GM12878 (cell line): ENCODE measurements at regions not wholly inside any gene's neighbourhood (a gene's known extent, or its start where the extent isn't known, plus 50 kb on each side); places are given as distances from the start of the nearest gene placed in this dataset.

Experiments used
- ATAC-seq: fragments of 200-7000 bp; cut with Tn5 transposase; 3 replicates; pipeline ENCODE4 v1.9.1; 2020; ENCODE audit warnings: mild to moderate bottlenecking, moderate library complexity
- BruUV-seq: library from RNA; stranded (reverse); fragments of 400-500 nt; replicated peaks from 2 replicates; lab custom pipeline; 2021; lab: Mats Ljungman, UMichigan
- CTCF ChIA-PET: fragments of 300-600 bp; sonication (Branson Sonifier 250); formaldehyde crosslinking; extraction: SDS; loops from one replicate; lab custom pipeline; 2021; ENCODE audit warnings: inconsistent platforms; lab: Yijun Ruan, JAX
- POLR2A ChIA-PET: fragments of 350-600 bp; formaldehyde crosslinking; extraction: SDS; loops from one replicate; lab custom pipeline; 2021; ENCODE audit warnings: inconsistent platforms; lab: Charles Lee
- RAD21 ChIA-PET: fragments of 300-600 bp; sonication (Branson Sonifier 250); formaldehyde crosslinking; loops from one replicate; lab custom pipeline; 2023; ENCODE audit warnings: antibody characterized with exemption; ENCODE audit not compliant: unreplicated experiment; lab: Charles Lee
- SMC1A ChIA-PET: fragments of 300-600 bp; sonication (Branson Sonifier 250); formaldehyde crosslinking; loops from one replicate; lab custom pipeline; 2023; ENCODE audit not compliant: unreplicated experiment, uncharacterized antibody; lab: Charles Lee
- DNase-seq: peaks from one replicate; pipeline ENCODE4 v3.0.0-alpha.2; 2011; ENCODE audit warnings: low read depth, low spot score
- FAIRE-seq: peaks from 3 replicates; lab custom pipeline; 2011; peaks lifted over from hg19 to GRCh38; lab: Jason Lieb, UNC
- H2AFZ ChIP-seq: 2 replicates; pipeline ENCODE4 v1.6.0; 2011; ENCODE audit warnings: low read depth, low read length, control low read depth; ENCODE audit not compliant: control insufficient read depth
- H3K27ac ChIP-seq: 2 replicates; pipeline ENCODE4 v1.5.1; 2011; ENCODE audit warnings: control low read depth; ENCODE audit not compliant: control insufficient read depth, insufficient read depth
- H3K27me3 ChIP-seq, 2 experiments: replicated peaks in 1 of 2; 2 replicates each; pipeline versions ENCODE4 v1.6.0 to v1.6.1; 2011; ENCODE audit warnings: low read length in 1 of 2; ENCODE audit not compliant: control insufficient read depth in 2 of 2, insufficient read depth in 2 of 2
- H3K36me3 ChIP-seq, 2 experiments: 2 replicates each; pipeline ENCODE4 v1.5.1; 2011; ENCODE audit warnings: low read length in 1 of 2; ENCODE audit not compliant: control insufficient read depth in 2 of 2, insufficient read depth in 2 of 2
- H3K4me1 ChIP-seq: 2 replicates; pipeline ENCODE4 v1.6.1; 2011; ENCODE audit warnings: mild to moderate bottlenecking, low read length, moderate library complexity, mixed read lengths; ENCODE audit not compliant: control insufficient read depth, insufficient read depth
- H3K4me2 ChIP-seq: 2 replicates; pipeline ENCODE4 v1.6.0; 2011; ENCODE audit warnings: control low read depth; ENCODE audit not compliant: control insufficient read depth, insufficient read depth
- H3K4me3 ChIP-seq: fragments of 200-600 bp; sonication (generic); 2 replicates; pipeline ENCODE4 v1.5.1; 2016
- H3K79me2 ChIP-seq: 2 replicates; pipeline ENCODE4 v1.6.0; 2011; ENCODE audit warnings: low read length; ENCODE audit not compliant: control insufficient read depth, insufficient read depth
- H3K9ac ChIP-seq: 2 replicates; pipeline ENCODE4 v1.8.0; 2011; ENCODE audit warnings: low read length, control low read depth, mixed read lengths; ENCODE audit not compliant: control insufficient read depth, insufficient read depth
- H3K9me3 ChIP-seq: replicated peaks from 3 replicates; pipeline ENCODE4 v1.5.1; 2011; ENCODE audit warnings: mild to moderate bottlenecking, low read length; ENCODE audit not compliant: control insufficient read depth, insufficient read depth
- H4K20me1 ChIP-seq: 2 replicates; pipeline ENCODE4 v1.6.0; 2011; ENCODE audit not compliant: control insufficient read depth, insufficient read depth
- EP300 ChIP-seq, 2 experiments: fragments of 150-350 bp in 1 of 2; IDR thresholded peaks; 2 replicates each; pipeline ENCODE4 v1.6.1; 2011 to 2012; ENCODE audit warnings: low read depth in 2 of 2, low read length in 2 of 2, borderline replicate concordance in 1 of 2, improper control_type of control experiment in 1 of 2, inconsistent platforms in 1 of 2; ENCODE audit not compliant: control insufficient read depth in 1 of 2
- EZH2 ChIP-seq: IDR thresholded peaks from 2 replicates; pipeline ENCODE4 v1.6.1; 2012; ENCODE audit warnings: low read depth, mild to moderate bottlenecking, control low read depth, inconsistent platforms, low read length, borderline replicate concordance; ENCODE audit not compliant: control insufficient read depth
- GATAD2B ChIP-seq: fragments of 450-650 bp; conservative IDR thresholded peaks from 2 replicates; pipeline ENCODE4 v1.6.1; 2017; ENCODE audit warnings: low read depth, mild to moderate bottlenecking, moderate library complexity
- IKZF1 ChIP-seq: fragments of 450-650 bp; conservative IDR thresholded peaks from 2 replicates; pipeline ENCODE4 v1.6.1; 2017; ENCODE audit warnings: antibody characterized with exemption, mild to moderate bottlenecking
- JUNB ChIP-seq: IDR thresholded peaks from 2 replicates; pipeline ENCODE4 v1.6.1; 2016; ENCODE audit warnings: antibody characterized with exemption, mild to moderate bottlenecking
- KAT2A ChIP-seq: conservative IDR thresholded peaks from 2 replicates; pipeline ENCODE4 v1.6.1; 2011; ENCODE audit warnings: low read depth, low read length; ENCODE audit not compliant: control insufficient read depth
- STAT1 ChIP-seq: fragments of 450-650 bp; conservative IDR thresholded peaks from 2 replicates; pipeline ENCODE4 v1.6.1; 2014; ENCODE audit warnings: antibody characterized with exemption, mild to moderate bottlenecking
- TBL1XR1 ChIP-seq: IDR thresholded peaks from 2 replicates; pipeline ENCODE4 v1.6.1; 2012; ENCODE audit warnings: low read depth, low read length, improper control_type of control experiment
- ZSCAN29 ChIP-seq: fragments of 450-650 bp; IDR thresholded peaks from 2 replicates; pipeline ENCODE4 v1.6.1; 2017; ENCODE audit warnings: mild to moderate bottlenecking, moderate library complexity
- WGBS: methylation state at CpG from one replicate; pipeline ENCODE4 v1.1.6; 2016; ENCODE audit warnings: low lambda C conversion rate; ENCODE audit not compliant: insufficient replicate concordance, insufficient coverage; ENCODE audit errors: missing lambda C conversion rate; 5-methylcytosine and 5-hydroxymethylcytosine counted together
- in situ Hi-C: fragments of 300-500 bp; cut with MboI; formaldehyde crosslinking; loops from 9 replicates; pipeline ENCODE4 v1.14.3; 2018; ENCODE audit warnings: mixed read lengths
- intact Hi-C: fragments of 100-400 bp; cut with micrococcal nuclease; formaldehyde crosslinking; loops from one replicate; pipeline ENCODE4 v1.14.2; 2022; ENCODE audit not compliant: unreplicated experiment
- TF ChIP-seq, protein P1 (sequence below): fragments of 450-650 bp; IDR thresholded peaks from 2 replicates; pipeline ENCODE4 v1.6.1; 2017; ENCODE audit warnings: antibody characterized with exemption, mild to moderate bottlenecking, moderate library complexity

GRCh38 chr4:134282680-134283079 is 81.1 kb upstream of the PABPC4L start:
- Histone ChIP-seq H2AFZ (no peak overlapping the region), H3K27ac (no peak overlapping the region), H3K36me3 (no peaks in the 10 kb centered on the region), H3K27me3 (no peaks in the 10 kb centered on the region), H3K4me2 (no peak overlapping the region), H3K4me3 (no peak overlapping the region), H3K4me1 (no peaks in the 10 kb centered on the region), H4K20me1 (no peaks in the 10 kb centered on the region), H3K9ac (no peak overlapping the region), H3K9me3 (no peaks in the 10 kb centered on the region), H3K79me2 (no peaks in the 10 kb centered on the region)
- no TSS peak for BruUV-seq
- SMC1A ChIA-PET = no interaction called here
- RAD21 ChIA-PET = no interaction called here
- in situ Hi-C loops = no loop called here
- POLR2A ChIA-PET = no interaction called here
- TF ChIP-seq, protein P1, sequence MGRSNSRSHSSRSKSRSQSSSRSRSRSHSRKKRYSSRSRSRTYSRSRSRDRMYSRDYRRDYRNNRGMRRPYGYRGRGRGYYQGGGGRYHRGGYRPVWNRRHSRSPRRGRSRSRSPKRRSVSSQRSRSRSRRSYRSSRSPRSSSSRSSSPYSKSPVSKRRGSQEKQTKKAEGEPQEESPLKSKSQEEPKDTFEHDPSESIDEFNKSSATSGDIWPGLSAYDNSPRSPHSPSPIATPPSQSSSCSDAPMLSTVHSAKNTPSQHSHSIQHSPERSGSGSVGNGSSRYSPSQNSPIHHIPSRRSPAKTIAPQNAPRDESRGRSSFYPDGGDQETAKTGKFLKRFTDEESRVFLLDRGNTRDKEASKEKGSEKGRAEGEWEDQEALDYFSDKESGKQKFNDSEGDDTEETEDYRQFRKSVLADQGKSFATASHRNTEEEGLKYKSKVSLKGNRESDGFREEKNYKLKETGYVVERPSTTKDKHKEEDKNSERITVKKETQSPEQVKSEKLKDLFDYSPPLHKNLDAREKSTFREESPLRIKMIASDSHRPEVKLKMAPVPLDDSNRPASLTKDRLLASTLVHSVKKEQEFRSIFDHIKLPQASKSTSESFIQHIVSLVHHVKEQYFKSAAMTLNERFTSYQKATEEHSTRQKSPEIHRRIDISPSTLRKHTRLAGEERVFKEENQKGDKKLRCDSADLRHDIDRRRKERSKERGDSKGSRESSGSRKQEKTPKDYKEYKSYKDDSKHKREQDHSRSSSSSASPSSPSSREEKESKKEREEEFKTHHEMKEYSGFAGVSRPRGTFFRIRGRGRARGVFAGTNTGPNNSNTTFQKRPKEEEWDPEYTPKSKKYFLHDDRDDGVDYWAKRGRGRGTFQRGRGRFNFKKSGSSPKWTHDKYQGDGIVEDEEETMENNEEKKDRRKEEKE = no peak
- TF ChIP-seq EZH2 (no peak), KAT2A (no peak), GATAD2B (no peak), IKZF1 (no peak), ZSCAN29 (no peak), TBL1XR1 (no peak), STAT1 (no peak), EP300 (IDR thresholded peaks at IDR 0.05; ENCODE audit: borderline replicate concordance in 1 of 2, control insufficient read depth in 1 of 2, low read depth in 2 of 2, low read length in 2 of 2) (no peak), JUNB (no peak)
- intact Hi-C loops = no loop called here
- FAIRE-seq (no peak), DNase-seq (no peak), ATAC-seq (no peak)
- CTCF ChIA-PET = no interaction called here
- WGBS = 58% methylated on average over 2 of the region's 2 CpGs
